Raji (cell line): ENCODE measurements at regions not wholly inside any gene's neighbourhood (a gene's known extent, or its start where the extent isn't known, plus 50 kb on each side); places are given as distances from the start of the nearest gene placed in this dataset.

Experiments
- POLR2A ChIP-seq: IDR thresholded peaks from 2 replicates; pipeline ENCODE4 v1.6.1; 2011; ENCODE audit warnings: low read depth, low read length, control low read depth; ENCODE audit not compliant: insufficient read depth

DNA sequence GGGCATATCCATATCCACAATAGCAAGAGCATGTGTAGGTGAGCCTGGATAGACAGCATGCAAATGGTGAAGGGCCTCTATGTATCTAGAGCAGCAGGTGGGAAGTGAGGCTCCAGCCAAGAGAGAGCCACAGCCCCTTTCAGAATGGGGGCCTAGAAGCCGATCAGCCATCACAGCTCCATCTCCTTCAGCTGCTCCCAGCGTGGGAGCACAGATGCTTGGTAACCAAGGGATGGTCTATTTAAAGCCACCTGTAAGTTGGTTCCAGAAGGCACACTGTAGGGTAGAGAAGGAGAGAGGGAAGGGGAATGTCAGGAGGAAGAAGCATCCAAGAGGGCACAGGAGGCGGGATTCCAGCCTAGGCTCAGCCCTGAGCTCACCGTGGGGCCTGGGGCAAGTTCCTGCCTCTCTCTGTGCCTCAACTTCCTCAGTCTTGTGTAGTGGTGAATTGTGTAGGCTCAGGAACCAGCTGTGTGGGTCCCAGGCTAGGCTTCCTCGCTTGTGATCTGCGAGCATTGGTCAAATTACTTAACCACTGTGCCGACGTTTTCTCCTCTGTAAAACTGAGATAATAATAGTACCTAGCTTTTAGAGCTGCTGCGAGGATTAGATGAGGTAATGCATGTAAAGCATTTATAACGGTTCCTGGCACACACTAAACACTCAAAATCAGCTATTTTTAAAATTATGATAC lies 122.9 kb upstream of the NAV2 start:
- TF ChIP-seq POLR2A, result no peak

DNA sequence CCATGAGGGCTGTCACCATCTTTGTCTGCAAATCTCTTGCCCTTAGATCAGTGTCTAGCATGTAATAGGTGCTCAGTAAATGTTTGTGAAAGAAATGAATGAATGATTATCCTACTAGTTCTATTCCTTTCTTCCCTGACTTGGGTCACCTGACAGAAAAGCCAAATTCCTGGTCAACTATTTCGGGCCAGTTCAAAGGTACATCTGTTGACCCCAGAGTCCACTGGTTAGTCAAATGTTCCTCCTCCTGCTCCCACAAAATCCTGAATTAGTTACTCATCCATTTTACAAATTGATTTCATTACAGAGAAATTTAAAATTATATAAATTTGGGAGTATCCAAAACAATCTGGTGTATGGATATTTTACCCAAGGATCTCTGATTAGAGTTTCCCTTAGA lies 124.7 kb upstream of the NAV2 start:
- TF ChIP-seq POLR2A, result no peak

DNA sequence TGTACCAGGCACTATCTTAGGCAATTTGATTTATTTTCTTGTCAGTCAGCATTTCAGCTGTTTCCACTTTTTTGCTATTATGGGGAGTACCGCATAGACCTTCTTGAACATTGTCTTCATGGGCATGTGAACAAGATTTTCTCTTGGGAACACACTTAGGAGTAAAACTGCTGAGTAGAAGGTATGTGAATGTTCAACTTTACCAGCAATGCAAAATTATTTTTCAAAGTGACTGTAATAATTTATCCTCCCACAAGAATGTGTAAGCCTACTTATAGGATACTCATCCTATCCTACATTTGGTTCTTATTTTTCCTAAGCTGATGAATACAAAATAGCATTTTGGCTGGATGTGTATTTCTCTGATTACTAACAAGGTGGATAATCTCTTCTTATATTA lies 132.0 kb upstream of the NAV2 start:
- TF ChIP-seq POLR2A, result no peak

DNA sequence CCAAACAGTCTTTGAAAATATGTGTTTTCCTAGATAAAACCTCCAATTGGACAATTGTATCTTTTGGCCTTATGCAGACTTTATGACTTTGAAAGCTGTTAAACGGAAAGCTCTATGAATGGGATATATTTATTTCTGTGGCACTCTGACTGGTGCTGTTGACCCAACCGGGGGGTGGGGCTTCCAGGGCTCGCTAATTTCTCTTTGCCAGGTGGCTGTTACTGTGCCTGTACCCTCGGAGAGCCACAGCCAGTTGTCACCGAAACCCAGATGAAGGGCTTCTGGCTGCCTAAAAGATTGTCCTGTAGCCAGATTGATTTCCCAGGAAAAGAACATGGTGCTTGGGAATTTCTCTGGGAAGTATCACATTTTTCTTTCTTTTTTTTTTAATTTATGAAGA lies 132.7 kb upstream of the NAV2 start:
- TF ChIP-seq POLR2A, result no peak

DNA sequence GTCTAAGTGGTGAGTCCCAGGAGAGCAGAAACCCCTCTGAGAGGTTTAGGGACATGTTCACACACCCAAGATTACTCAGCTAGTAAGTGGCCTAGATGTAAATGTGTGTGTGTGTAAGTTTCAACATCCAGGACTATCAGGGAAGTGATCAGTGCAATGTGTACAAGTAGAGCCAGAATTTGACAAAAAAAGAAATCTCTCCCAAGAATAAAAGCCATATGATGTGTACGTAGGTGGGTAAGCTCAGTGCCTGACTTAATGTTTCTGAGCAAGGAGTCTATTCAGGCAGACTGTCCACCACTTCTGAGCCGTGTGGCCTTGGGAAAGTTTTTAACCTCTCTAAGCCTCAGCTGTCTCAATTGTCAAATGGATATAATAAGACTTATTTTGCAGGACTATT lies 133.8 kb upstream of the NAV2 start:
- TF ChIP-seq POLR2A, result no peak

DNA sequence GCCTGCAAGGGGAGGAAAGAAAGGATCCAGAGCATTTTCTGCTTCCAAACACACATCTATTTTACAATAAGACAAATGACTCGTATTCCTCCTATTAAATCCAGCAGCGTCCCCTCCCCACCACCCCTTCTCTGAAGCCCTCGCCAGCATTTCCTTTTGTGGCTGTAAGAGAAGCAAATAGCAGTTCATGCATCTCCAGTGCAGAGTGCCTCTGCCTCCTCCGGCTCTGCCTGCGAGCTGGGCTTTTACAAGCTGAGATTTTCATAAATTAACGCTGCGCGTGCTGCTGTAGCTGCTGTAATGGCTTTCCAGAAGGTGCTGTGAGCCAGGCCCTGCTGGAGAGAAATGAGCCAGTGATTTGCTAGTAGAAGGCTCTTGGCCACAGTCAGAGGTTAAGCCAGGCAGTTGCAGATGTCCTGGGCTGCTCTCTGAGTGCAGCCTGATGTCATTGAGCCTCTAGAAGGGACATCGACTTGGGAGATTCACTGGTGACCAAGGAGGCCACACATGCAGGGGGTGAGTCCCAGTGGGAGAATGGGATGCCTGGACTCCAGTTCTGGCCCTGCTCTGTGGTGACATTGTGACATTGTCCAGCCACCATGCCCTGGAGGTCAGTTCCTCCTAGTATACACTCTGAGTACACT lies 134.5 kb upstream of the NAV2 start:
- no peak for TF ChIP-seq POLR2A

DNA sequence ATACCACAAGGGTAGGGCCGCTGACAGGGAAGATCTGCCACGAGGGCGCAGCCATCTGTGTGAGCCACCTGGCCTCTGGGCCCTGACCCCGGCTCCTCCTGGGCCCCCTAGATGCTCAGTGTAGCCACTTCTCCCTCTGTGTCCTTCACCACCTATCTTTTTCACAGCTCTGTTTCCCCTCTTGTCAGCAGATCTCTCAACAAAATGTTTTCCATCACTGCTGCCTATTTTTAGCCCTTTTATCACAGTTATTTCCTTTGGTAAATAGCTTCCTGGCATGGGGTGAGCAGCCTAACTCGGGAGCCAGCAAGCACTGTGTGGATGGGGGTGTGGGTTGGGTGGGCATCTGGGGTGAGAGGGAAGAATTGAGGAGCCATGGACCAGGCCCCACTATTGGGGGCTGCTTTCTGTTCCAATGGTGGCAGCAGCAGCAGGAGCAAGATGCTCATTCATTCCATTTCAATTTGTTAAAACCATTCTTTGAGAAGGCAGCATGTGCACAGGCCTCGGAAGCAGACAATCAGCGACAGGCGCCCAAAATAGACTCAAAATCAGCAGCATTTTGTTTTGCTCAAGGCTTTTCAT lies 135.2 kb upstream of the NAV2 start:
- TF ChIP-seq POLR2A, result no peak

DNA sequence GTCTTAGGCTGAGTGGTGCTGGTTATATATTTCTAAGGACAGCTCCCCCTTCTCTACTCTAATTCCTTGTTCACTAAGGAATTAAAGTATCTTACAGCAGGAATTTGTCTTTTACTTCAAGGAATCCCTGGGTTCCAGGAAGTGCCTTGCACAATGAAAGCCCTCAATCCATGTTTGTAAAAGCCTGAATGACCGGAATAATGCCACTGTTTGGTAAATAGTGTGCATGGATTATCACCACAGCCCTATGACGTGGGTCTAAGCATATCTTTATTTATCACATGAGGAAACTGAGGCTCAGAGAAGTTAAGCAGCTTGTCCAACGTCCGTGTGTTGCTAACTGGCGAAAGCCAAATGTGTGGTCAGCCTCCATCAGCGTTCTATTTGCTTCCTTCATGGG lies 135.7 kb upstream of the NAV2 start:
- TF ChIP-seq POLR2A, result no peak

DNA sequence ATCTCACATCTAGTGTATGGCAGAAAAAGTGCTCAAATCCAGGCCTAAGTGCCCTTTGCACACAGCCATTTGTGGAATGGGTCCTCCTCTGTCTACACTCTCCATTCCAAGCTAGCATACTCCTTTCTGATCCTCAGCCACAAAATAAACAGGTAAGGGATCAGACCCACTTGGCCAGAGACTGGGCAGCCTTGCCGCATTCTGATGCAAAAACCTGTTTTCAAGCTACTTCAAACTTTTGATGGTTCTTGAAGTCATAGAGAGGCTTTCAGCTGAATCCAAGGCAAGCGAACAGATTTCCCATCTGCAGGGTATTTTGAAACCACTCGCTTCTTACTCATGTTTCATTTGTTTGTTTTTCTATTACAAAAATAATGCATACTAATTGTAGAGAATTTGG lies 136.6 kb upstream of the NAV2 start:
- no peak for TF ChIP-seq POLR2A

DNA sequence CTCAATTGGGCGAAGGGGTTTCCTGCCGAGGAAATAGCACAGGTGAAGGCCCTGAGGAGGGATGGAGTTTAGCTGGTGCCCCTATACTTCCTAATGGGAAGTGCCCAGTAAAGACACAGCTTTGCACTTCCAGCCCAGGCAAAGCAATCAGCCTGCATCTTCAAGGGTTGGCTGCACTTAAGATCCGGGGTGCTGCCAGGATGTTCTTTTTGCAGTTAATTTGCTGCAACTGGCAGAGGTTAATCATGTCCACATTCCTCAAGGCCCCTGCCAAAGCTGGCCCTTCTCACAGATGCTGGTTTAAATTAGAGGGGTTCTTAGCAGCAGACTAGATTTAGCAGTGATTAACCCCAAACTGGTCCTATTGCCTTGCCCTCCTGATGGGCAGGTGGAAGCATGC lies 137.7 kb upstream of the NAV2 start:
- TF ChIP-seq POLR2A, result no peak

DNA sequence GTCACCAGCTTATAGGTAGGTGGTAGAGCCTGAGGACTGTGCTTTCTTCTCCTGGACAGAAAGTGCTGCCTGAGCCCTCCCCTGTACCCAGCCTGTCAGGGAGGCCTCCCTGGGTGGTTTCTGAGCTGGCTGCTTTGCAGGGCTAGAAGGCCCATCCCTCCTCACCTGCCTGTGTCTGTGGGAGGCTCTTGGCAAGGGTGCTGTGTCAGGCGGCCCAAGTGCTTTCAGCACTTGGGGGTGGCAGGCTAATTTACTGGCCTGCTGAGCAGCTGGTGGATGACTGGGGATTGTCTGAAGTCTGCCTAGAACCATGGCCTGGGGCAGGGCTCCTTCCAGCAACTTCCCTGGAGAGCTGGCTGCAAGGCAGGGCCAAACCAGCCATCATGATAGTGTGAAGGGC lies 139.0 kb upstream of the NAV2 start:
- no peak for TF ChIP-seq POLR2A

DNA sequence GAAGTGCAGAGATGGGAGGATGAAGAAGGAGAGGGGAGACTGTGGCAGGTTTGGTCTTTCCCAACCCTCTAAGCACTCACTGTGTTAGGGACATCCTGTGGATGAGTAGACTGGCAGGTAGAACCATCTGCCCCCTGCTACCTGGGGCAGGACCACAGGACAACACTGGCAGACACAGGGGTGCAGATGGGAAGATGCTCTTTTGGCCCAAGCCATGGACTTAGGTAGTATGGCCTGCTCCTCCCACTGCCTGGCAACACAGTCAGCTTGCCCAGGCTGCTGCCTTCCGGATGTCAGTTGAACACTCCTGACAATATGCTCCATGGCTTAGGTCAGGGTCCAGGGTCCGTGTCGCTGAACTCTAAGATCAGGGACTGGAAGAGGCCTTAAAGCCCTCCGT lies 140.7 kb upstream of the NAV2 start:
- no peak for TF ChIP-seq POLR2A

DNA sequence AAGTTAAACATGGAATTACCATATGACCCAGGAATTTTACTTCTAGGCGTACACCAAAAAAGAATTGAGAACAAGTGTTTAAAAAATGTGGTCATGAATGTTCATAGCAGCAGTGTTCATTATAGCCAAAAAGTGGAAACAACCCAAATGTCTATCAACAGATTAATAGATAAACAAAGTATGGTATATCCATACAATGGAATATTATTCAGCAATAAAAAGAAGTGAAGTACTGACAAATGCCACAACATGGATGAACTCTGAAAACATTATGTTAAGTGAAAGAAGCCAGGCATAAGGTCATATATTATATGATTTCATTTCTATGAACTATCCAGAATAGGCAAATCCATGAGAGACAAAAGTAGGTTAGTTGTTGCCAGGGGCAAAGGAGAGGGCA lies 141.7 kb upstream of the NAV2 start:
- no peak for TF ChIP-seq POLR2A

DNA sequence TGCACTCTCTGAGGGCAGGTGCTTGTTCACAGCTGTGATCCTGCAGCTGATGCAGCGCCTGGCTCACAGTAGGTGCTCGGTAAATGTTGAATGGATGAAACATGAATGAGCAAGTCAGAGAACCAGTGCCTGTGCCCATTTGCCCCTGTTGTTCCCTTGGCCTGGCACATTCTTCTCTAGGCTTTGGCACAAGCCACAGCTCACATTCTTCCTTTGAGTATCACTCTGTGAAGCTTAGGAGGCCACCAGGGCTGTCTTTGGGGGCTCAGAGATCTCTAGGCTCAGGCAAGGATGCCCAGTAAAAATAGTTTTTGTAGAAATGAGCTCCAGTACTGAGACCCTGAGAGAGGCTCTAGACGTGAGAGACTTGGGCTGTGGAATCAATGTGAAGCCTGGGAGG lies 144.6 kb upstream of the NAV2 start:
- TF ChIP-seq POLR2A, result no peak

DNA sequence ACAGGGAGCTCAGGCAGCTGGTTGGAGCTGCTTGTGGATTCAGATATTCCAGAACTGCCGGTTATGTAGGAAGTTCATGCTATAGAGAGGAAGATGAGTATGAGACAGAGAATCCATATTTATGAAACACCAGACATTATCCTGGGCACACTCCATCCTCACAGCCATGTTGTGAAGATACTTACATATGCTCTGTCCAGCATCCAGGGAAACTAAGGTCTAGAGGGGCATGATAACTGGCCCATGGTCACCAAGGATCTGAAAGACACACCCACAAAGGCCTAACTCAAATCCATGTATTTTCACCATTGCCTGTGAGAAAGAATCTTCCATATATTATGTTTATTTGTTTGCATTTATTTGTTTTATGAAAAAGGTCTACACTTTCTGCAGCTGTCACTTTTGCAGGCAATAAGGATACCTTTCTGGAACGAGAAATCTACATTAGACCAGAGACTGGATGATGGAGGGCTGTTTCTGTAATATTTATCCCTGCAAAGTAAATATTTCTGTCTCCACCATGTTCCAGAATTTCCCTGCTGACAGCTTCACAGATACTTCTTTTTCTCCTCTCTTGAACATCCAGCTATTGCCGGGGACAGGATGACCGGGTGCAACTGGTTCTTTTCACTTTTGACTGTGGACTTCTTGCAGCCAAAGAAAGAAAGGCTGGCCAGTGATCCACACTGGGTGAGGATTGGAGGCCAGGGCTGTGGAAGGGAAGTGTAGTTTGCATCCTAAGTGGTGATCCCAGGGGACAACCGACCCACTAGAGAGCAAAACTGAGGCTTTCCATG lies 145.9 kb upstream of the NAV2 start:
- TF ChIP-seq POLR2A, result no peak

DNA sequence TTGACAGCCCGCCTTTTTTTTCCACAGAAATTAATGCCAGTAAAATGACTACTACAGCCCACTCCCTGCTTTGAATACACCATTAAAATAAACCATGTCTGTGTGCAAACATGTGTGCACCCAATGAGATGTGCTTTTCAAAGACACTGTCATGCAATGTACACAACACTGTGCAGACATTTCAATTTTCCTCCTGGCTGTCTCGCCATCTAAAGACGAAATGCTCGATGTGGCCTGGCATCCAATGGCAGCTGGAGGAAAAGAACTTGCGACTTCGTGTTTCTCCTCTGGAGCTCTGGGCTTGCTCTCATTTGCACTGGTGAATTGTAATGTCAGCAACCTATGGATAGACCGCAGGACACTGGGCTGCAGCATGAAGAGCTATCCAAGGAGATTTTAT lies 147.0 kb upstream of the NAV2 start:
- TF ChIP-seq POLR2A, result no peak
